HG03565 (cell line): ENCODE measurements at regions not wholly inside any gene's neighbourhood (a gene's known extent, or its start where the extent isn't known, plus 50 kb on each side); places are given as distances from the start of the nearest gene placed in this dataset.
A peak's percentile ranks its signal among the peaks of the same experiment; 100 is the strongest.
"Not testable (repeated sequence)": the region's sequence is repeated elsewhere in the genome, so short reads cannot be mapped to it uniquely, and the experiment has no call there.

Source experiments
- ATAC-seq: cut with Tn5 transposase; IDR thresholded peaks from one replicate; pipeline ENCODE4 v1.9.1; 2021; ENCODE audit warnings: mild to moderate bottlenecking, moderate library complexity; ENCODE audit not compliant: unreplicated experiment

DNA sequence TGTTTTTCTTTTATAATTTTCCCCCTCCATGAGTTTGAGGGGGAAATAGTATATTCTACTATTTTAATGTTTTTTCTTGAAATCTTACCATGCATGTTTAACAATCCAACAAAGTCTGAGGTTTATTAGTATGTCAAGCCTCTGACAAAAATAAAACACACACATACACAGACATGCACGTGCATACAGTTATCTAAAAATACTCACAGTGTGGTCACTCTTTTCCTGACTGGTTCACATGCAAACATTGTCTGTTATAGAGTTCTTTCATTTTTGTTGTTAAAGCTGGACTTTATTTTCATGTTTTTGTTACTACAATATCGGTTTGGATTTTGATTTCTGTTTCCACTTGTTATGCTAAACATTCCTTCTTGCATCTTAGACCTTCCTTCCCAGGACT lies 236.6 kb downstream of the MFSD1 start:
- peak; percentile 68 for ATAC-seq

DNA sequence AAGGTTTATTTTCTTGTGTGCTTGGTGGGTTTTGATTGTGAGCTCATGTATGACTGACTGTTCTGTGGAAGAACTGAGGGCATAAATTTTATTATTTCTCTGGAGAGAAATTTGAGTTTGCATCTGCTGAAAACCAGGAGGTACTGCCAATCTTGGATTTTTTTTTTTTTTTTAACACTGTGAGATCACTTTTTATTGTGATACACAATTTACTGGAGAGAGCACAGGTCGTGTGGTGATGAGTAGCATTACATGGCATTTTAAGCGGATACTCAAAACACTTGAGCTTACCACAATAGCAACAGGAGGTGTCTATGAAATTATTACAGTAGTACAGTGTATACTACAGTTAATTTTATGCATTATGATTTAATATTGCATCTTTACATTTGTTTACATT lies 237.4 kb downstream of the MFSD1 start:
- no peak for ATAC-seq

DNA sequence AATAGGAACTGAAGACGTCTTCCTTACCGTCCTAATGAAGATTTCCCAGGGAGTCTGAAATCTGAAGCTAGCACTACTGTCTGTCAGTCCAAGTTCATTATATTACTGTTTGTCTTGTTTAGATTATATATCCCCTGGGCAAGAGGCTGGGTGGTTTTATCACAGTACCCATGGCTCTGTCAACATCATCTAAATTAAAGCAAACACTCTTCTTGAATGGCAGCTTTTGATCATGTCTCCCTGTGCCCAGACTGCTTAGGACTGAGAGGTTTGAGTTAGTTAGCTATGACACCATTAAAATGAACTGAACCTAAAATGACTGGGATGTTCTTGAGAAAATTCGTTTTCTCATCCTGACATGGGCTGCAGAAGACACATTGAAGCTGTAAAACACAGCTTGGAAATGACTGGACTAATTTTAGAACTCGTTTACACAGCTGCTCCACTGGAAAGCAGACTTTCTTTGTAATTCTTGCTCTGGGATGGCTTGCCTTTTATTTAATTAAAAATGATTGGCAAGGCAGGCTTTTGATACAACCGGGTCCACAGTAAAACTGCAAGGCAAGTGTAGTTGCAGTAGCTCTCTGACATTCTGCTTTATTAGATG lies 243.5 kb downstream of the MFSD1 start:
- ATAC-seq, result no peak

DNA sequence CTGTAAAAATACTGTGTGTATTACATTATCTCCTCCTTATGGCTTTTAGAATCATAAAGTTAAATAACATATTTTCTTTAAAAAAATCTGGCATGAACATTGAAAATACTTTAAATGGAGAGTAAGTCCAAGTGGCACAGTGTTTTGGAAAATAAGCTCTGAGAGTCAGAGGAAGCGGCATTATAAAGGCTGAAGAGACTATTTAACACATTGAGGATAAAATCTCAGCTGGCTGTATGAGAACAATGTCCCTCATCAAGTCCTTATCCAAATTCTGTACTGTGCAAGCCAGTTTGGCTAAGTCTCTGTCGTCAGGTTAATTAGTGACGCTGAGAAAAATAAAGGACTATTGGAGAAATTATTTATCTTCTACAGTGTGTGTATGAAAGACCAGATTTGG lies 245.5 kb downstream of the MFSD1 start:
- ATAC-seq, result no peak

DNA sequence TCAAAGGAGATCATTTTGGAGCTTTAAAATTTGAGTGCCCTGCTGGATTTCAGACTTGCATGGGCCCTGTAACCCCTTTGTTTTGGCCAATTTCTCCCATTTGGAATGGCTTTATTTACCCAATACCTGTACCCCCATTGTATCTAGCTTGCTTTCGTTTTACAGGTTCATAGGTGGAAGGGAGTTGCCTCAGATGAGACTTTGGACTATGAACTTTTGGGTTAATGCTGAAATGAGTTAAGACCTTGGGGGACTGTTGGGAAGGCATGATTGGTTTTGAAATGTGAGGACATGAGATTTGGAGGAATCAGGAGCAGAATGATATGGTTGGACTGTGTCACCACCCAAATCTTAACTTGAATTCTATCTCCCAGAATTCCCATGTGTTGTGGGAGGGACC lies 250.6 kb downstream of the MFSD1 start:
- not testable (repeated sequence) for ATAC-seq

DNA sequence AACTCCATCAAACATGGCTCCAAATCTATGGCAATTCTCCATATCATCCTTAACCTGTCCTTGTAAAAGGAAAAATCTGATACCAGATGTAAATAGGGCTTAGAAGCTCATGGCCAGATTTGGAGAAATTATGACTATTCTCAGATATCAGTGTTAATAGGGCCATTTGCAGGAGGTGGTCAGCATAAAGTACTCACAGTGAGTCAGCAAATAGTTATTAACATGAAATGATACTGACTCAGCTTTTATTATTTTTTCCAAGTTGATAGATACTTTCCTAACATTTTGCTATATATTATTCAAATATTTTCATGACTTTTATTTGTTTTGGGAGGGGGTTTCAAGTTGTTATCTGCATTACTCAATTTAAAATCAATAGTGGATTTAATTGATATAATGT lies 255.8 kb downstream of the MFSD1 start:
- no peak for ATAC-seq

DNA sequence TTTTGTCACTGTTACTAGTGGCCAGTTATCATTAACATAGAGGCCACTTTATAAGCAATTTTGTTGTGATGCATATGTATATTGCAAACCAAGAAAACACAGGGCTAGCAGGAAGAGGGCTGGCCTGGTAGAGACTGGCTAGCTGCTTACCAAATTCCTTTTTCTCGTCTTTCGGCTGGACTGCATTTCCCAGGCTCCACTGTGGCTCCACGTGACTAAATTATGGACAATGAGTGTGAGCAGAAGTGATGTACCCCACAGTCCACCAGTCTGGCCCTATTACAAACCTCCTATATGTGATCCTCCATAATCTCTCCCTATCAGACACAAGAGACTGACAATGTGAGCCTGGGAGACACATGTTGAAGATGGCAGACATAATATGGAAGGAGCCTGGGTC lies 257.0 kb downstream of the MFSD1 start:
- no peak for ATAC-seq

DNA sequence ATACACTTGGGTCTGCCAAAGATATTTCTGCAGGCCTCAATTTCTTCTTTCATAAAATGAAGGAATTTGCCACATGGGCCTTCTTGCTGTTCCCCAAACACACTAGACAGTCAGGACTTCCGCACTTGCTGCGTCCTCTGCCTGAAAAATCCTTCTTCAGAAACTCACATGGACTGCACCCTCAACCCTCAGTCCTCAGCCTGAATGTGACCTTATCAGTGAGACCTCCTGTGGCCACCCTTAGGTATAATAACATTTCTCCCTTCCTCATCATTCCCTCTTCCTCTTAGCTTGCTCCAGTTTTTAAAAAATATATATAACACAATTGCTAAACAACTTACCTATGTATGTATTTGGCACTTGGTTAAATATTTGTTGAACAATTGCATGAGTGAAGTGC lies 257.5 kb downstream of the MFSD1 start:
- ATAC-seq, result no peak

DNA sequence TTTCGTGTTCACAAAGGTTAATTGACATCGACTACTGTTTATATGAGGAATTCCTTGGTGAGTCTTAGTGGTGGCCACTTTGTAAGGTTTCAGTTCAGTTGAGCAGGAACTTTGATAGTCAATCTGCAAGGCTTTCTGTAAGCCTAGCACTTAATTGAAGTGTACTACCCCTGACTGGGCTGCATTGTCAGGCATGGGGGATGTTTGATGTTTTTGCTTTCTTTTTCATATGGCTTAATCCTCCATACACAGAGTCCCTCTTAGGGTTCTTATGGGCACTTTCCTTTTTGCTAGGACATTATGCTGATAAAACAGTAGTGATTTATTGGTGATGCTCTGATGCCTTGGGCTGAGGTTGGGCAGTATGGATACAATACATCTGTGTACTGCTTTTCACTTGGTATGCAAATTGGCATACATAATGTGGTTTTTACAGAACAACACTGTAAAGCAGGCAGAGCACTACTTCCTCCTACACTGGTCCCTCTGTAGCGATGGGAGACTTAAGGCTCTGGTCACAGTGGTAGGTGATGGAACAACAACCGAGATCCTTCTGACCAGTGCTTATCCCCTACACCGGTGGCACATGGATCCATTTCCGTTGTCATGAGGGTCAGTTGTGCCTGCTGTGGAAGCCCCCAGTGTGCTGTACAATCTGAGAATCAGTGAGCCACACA lies 261.0 kb downstream of the MFSD1 start:
- ATAC-seq, result no peak

DNA sequence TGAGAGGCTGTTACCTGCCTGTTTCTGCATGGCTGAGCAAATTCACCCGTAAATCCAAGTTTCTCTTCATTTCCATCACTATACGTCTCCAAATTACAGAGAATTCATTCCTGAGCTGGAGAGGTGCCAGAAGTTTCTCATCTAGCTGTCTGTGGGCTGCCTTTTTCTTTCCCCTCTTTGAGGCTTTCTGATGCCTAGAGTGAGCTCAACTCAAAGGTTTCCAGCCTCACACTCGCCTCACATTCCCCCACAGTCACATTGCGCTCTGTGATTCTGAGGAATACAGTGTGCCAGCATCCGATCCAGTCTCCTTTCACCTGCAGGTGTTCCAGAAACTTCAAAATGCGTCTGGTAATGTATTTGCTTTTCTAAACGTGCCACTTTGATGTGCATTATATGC lies 267.2 kb downstream of the MFSD1 start, which contains the start of gene IQCJ:
Gene IQCJ (plus strand): TSS at position 229 of the 400 bp plus-strand sequence.
- no peak for ATAC-seq

DNA sequence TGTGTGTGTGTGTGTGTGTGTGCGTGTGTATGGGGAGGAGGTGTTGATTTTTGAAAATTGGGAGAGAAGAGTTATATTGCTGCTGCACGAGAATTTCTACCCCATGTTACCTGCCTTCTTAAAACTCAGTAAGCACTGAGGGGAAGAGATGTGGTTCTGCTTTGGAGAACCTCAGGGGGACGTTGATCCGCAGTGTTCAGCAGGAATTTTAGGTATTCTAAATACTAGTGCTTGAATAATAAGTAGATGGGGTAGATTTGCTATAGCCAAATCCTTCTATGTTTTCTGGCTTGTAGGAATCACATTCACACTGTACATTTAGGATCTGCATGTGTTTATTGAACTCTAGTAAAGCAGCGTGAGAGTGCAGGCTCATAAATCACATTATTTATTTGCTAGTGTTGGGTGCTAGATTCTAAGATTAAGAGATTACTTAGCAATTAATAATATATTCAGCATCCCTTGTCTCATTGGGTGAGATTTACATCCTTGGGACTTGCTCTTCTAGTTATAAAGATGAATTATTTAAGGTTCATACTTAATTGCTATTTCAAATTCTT lies 268.1 kb downstream of the MFSD1 start:
- no peak for ATAC-seq

DNA sequence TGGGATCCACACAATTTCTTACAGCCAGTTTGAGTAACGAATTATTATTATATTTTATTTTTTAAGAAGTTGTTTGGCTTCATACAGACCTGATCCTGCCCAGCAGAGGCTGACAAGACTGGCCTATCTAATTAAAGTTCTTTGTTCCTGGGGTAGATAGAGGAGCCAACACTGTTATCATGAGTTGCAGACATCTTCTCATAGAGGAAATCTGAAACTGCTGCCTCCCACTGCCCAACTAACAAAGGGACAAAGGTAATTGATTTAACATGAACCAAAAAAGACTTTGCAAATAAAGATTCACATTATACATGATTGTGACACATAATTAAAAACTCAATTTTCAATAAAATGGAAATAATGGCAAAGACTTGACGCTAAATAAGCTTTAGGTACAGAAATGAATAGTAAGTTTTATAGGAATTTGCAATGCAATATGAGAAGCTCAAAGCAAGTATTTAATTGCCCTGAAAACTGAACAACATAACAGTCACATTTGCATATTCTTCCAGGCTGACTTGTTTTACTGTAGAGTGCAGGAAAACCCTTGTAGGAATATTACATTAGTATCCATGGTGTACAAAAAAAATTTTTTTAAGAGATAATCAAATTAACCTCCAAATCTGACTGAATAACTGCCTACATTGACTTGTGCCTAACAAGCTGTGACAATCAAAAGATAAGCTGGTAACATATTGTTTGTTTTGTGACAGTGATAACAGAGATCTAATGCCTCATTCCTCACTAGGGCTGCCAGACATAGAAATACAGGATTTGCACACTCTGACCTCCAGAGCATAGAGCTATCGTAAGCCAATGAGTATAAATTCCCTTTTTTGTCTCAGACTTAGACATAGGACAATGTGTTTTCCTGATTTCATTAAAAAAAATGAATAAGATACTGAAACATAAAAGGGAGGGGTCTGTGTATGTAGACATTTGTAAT lies 273.2 kb downstream of the MFSD1 start:
- ATAC-seq, result no peak

DNA sequence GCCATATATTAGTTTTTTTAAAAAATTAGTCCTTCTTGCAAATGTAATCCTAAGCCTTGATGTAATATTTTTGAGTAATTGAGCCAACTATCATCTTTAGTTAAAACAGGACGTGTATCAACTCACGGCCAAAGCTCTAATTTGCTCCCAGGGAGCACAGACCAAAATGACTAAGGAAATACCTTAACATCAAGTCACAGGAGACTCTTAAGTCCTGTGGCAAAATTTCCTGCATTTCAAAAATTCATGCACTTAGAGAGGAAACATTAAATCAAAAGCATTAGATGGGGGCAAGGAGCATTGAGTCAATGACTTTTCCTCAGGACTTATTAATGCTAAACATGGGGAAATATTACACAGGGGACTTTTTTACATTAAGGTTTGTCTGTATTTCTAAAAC lies 276.0 kb downstream of the MFSD1 start:
- no peak for ATAC-seq

DNA sequence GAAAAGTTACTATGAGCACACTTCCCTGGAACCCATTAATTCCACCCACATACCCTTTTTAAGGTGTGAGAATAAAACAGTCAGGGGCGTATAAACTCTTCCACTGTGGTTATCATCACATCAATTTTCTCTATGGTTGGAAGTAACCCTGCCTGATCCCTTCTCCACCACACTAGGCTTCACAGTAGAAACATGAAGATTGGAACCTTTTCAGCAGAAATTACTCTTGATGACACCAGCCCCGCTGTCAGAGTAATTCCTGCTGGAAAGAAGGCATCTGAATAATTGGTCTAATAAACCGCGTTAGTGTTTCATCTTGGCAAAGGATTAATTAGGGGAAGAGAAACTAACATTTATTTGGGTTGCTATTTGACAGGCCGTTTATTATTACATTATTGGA lies 278.4 kb downstream of the MFSD1 start:
- no peak for ATAC-seq

DNA sequence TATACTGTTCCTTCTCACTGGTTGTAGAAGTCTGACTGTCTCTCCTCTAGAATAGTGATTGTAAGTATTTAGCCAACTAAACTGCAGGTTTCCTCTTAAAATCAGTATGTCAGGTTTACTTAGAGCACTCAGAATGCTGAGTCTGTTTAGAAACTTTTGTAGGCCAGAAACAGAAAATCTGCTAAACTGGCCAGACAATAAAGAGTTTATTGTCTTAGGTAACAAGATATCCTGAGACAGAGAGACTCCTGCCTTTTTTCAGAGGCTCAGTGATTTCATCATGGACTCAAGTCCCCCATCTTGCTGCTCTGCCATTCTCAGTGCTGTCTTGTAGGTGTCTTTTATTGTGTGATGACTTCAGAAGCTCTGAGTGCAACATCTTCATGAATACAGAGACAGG lies 279.0 kb downstream of the MFSD1 start:
- no peak for ATAC-seq

DNA sequence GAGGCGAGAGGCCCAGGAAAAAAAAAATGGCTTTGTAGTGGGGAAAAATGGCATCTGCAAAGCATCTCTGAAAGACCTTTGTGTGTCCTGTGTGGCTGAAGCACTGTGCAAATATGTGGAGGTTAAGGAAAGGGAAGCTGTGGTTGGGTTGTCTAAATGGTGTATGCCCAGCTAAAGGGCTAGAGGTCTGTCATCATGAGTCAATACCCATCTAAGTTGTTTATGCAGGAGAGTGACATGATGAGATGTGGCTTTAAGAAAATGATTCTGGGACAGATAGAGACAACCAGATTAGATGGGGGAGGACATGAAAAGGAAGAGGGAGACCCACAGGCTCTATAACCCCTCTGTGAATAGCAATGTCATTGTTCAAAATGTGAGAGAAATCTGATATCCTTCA lies 280.7 kb downstream of the MFSD1 start:
- no peak for ATAC-seq

DNA sequence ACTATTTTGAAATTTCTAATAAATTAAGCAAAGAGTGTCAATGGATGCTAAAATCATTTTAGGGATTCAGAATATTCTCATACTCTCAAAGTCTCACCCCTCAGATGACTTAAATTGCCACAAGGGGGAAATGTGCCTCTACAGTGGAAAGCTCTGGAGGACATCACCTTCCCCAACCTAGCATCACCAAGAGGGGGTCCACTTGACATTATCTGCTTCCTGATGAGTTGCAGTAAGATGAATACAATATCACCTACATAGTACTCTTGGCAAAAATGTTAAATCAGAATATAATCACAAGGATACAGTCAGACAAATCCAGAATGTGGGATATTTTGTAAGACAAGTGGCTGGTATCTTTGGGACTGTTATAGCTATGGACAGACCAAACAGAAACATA lies 290.1 kb downstream of the MFSD1 start:
- no peak for ATAC-seq

DNA sequence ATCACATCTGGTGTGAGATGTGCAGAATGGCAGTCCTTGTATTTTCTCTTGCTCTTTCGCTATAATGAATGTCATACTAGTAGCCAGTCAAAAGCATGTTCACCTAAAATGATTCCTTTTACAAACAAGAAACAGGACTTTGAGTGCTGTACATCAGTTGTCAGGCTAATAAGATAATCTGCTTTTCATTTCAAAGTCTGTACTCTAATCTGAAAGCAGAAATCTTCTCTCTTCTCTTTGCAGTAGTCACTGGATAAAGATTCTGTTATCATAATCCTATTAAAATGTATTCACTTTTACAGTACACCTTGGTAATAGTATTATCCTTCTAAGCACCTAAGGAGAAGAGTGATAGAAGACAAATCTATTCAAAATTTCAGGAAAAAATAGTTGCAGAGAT lies 300.1 kb downstream of the MFSD1 start:
- ATAC-seq, result no peak

DNA sequence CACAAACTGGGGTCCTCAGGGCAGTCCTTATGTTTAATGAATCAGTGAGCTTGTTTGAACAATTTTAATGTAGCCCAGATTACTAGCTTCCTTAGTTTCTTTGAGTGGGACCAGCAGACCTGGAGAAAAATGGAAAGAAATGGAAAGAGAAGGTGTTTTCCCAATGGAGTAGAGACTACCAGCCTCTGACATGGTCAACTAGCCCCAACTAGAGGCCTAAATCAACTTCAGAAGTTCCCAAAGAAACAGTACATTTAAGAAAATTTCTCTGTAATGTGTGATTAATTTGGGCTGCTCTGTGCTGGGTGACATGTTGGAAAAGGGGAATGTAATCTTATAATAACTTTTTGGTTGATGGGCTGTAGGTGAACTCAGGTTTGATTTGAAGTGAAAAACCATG lies 310.9 kb downstream of the MFSD1 start:
- no peak for ATAC-seq

DNA sequence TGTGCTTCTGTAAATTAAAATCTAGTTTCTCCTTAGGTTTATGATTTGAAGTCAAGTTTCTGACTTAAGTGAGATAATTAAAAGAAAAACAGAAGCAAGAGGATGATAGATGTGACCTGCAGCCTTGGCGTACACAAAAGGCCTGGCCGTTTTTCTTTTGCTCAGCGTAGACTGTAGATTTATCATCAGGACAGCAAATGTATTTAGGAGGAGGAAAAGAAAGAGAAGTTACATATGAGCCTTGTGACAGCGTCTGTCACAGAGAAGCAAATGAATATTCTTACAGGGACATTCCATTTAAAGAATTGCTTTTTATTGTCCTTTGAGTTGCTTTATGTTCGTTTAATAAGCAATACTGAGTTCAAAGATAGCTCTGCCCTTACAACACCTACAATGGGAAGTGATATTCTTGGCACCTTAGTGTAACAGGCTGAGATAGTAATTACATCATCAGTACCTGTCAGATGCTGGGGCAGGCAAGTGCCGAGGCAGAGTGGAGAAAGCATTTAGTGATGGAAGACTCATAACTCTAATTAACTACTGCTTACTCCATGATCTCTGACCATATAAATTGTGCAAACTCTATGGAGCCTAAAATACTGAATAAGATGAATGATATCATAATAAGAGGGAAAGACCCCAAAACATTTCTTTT lies 311.5 kb downstream of the MFSD1 start:
- no peak for ATAC-seq

DNA sequence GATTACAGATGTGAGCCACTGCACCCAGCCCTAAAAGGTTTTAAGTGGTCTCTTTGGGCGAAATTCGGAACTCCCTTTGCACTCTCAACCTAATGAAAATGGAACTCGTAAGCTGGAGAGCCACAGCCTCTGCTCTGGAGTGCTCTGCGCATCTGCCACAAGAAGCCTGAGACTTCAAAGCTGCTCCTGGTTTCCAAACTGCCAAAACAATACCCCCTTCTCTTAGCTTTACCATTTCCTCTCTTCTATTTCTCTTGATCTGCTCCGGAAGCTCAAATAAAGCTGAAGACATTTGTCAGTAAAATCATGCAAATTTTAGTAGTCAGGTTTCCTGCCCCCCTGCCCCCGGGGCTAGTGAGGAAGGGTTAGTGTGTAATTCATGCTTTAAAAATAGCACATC lies 312.7 kb downstream of the MFSD1 start:
- ATAC-seq, result no peak
